Vagina (tissue), 2 donors: ENCODE measurements at regions not wholly inside any gene's neighbourhood (a gene's known extent, or its start where the extent isn't known, plus 50 kb on each side); places are given as distances from the start of the nearest gene placed in this dataset.
A peak's percentile ranks its signal among the peaks of the same experiment; 100 is the strongest.

Experiments
- DNase-seq, 2 donors: peaks; one replicate each; pipeline ENCODE4 v3.0.0-alpha.2; 2017; ENCODE audit errors: extremely low spot score in 2 of 2
- H3K27ac ChIP-seq: fragments of 200-600 bp; sonication (generic); one replicate; pipeline ENCODE4 v1.5.1; 2019
- H3K27me3 ChIP-seq: fragments of 200-600 bp; sonication (generic); one replicate; pipeline ENCODE4 v1.5.1; 2019
- H3K36me3 ChIP-seq, 2 donors: fragments of 200-600 bp; sonication (generic); one replicate each; pipeline ENCODE4 v1.5.1; 2017 to 2019
- H3K4me1 ChIP-seq: fragments of 200-600 bp; sonication (generic); one replicate; pipeline ENCODE4 v1.5.1; 2019
- H3K4me3 ChIP-seq, 2 donors: fragments of 200-600 bp; sonication (generic); 1 replicate in 1 of 2; 2 replicates in 1 of 2; pipeline ENCODE4 v1.5.1; 2016 to 2019
- H3K9me3 ChIP-seq: fragments of 200-600 bp; sonication (generic); one replicate; pipeline ENCODE4 v1.5.1; 2019
- POLR2A ChIP-seq, 2 donors: fragments of 450-650 bp; IDR thresholded peaks; one replicate each; pipeline ENCODE4 v1.6.1; 2017; ENCODE audit warnings: antibody characterized with exemption in 2 of 2, mild to moderate bottlenecking in 2 of 2, moderate library complexity in 2 of 2
- POLR2AphosphoS5 ChIP-seq, 2 donors: sonication (generic); formaldehyde crosslinking; IDR thresholded peaks; one replicate each; pipeline ENCODE4 v1.9.0; 2017; ENCODE audit warnings: antibody characterized with exemption in 2 of 2, mild to moderate bottlenecking in 2 of 2, low read depth in 1 of 2; ENCODE audit not compliant: insufficient read depth in 1 of 2
- intact Hi-C: fragments of 100-400 bp; cut with DNase I; formaldehyde crosslinking; loops from one replicate; pipeline ENCODE4 v1.15.1; 2023
- TF ChIP-seq, protein P1 (sequence below), 3 experiments: fragments of 450-650 bp in 2 of 3; fragments of 200-600 bp in 1 of 3; sonication (generic) in 1 of 3; IDR thresholded peaks; one replicate each; pipeline ENCODE4 v1.5.1; 2017 to 2019; ENCODE audit warnings: antibody characterized with exemption in 3 of 3, mild to moderate bottlenecking in 2 of 3, moderate library complexity in 2 of 3

DNA sequence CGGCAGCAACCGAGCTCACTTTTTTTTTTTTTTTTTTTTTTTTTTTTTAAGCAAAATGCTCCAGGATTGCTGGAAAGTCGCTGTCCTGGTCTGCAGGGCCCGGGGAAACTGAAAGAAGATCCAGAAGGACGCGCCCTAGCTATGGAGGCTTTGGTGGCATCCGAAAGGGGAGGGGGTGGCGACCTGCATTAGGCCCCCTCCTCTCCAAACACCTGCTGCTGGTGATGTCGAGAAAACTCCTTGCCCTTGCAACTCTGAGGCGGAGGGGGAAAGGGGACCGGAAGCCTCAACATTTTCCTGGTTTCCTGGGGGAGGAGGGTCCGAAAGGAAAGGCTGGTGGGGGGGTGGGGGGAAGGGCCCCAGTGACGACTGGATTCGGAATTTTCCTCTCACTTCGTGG lies 421.1 kb downstream of the VRK1 start:
- Histone ChIP-seq H3K4me3 (peak overlapping the region; percentile 1 to 30), H3K9me3 (no peaks in the 10 kb centered on the region), H3K4me1 (peaks cover 14% of the 10 kb centered on the region), H3K27me3 (no peaks in the 10 kb centered on the region), H3K27ac (no peak overlapping the region), H3K36me3 (no peaks in the 10 kb centered on the region)
- TF ChIP-seq POLR2AphosphoS5 (IDR thresholded peaks at IDR 0.05; ENCODE audit: insufficient read depth in 1 of 2, low read depth in 1 of 2) (no peak), POLR2A (IDR thresholded peaks at IDR 0.05) (no peak)
- TF ChIP-seq, protein P1, sequence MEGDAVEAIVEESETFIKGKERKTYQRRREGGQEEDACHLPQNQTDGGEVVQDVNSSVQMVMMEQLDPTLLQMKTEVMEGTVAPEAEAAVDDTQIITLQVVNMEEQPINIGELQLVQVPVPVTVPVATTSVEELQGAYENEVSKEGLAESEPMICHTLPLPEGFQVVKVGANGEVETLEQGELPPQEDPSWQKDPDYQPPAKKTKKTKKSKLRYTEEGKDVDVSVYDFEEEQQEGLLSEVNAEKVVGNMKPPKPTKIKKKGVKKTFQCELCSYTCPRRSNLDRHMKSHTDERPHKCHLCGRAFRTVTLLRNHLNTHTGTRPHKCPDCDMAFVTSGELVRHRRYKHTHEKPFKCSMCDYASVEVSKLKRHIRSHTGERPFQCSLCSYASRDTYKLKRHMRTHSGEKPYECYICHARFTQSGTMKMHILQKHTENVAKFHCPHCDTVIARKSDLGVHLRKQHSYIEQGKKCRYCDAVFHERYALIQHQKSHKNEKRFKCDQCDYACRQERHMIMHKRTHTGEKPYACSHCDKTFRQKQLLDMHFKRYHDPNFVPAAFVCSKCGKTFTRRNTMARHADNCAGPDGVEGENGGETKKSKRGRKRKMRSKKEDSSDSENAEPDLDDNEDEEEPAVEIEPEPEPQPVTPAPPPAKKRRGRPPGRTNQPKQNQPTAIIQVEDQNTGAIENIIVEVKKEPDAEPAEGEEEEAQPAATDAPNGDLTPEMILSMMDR (IDR thresholded peaks at IDR 0.05) = no peak
- DNase-seq = no peak
- intact Hi-C loops = no loop called here

DNA sequence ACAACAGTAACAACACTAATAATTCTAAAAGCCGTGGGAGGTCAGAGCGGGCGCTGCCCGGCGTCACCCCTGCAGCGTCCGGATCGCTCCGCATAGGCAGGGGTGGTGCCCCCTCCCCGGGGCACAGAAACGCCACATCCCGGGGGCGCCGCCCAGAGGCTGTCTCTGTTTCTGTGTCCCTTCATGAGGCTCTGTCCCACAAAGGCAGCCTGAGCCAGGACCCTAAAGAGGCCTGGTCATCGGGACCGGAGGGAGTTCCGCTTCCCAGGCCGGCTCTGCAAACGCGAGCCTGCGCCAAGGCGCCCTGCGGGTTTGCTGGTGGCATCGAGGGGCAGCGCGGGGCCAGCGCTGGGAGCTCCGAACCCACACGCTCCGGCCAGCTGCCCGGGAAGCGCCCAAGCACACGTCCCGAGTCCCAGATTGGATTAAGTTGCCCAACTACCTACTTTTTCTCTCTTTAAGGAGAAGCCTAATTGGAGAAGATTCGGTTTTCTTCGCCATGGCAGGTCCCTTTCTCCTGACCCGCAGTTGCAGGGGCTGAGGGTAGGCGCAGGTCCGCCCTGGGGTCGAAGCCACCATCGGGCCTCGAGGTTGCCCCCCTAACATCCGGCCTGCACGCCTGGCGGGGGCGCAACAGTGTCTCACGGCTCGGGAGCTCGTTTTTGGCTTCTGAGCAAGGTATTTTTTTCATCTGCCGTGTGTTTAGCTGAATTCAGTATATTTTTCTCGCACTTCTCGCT lies 421.7 kb downstream of the VRK1 start:
- TF ChIP-seq POLR2A (IDR thresholded peaks at IDR 0.05) = no peak
- TF ChIP-seq, protein P1 (IDR thresholded peaks at IDR 0.05) = no peak
- no peak for TF ChIP-seq POLR2AphosphoS5 (IDR thresholded peaks at IDR 0.05; ENCODE audit: insufficient read depth in 1 of 2, low read depth in 1 of 2)
- Histone ChIP-seq H3K36me3 (no peaks in the 10 kb centered on the region), H3K9me3 (no peaks in the 10 kb centered on the region), H3K27me3 (no peaks in the 10 kb centered on the region), H3K27ac (no peak overlapping the region), H3K4me3 (peak overlapping the region; percentile 1 to 30), H3K4me1 (peaks cover 14% of the 10 kb centered on the region)
- DNase-seq = no peak
- intact Hi-C loops = no loop called here

DNA sequence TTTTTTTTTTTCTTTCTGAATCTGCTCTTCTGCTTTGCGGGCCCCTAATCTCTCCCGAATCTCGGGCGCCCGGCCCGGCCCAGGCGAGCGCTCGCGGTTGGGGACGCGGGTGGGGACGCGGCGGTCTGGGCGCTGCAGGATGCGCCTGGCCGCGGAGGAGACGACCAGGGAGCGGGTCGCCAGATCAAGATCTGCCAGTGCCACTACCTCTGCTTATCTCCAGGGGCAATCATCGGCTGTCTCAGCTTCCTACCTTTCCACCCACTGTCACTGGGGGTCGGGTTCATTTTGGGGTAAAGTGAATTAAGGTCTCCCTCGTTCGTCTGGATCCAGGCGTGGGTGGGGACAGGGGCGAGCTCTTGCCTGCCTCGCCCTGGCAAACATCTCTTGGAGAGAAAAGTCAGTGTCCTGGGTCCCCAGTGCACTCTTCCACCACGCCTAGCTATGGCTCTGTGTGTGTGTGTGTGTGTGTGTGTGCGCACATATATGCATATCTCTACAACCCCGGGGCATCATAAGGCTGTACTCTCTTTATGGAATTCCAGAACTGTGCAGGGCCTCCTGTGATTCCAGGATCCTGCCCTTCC lies 422.3 kb downstream of the VRK1 start:
- DNase-seq = no peak
- H3K36me3 ChIP-seq = no peaks in the 10 kb centered on the region
- no peak for TF ChIP-seq POLR2AphosphoS5 (IDR thresholded peaks at IDR 0.05; ENCODE audit: insufficient read depth in 1 of 2, low read depth in 1 of 2)
- TF ChIP-seq, protein P1 (IDR thresholded peaks at IDR 0.05) = no peak
- no peak for TF ChIP-seq POLR2A (IDR thresholded peaks at IDR 0.05)
- peaks cover 14% of the 10 kb centered on the region for H3K4me1 ChIP-seq
- H3K27ac ChIP-seq = no peak overlapping the region
- peak overlapping the region in 1 of 2 donors; percentile 30 for H3K4me3 ChIP-seq
- H3K27me3 ChIP-seq = no peaks in the 10 kb centered on the region
- intact Hi-C loops = no loop called here
- H3K9me3 ChIP-seq = no peaks in the 10 kb centered on the region

DNA sequence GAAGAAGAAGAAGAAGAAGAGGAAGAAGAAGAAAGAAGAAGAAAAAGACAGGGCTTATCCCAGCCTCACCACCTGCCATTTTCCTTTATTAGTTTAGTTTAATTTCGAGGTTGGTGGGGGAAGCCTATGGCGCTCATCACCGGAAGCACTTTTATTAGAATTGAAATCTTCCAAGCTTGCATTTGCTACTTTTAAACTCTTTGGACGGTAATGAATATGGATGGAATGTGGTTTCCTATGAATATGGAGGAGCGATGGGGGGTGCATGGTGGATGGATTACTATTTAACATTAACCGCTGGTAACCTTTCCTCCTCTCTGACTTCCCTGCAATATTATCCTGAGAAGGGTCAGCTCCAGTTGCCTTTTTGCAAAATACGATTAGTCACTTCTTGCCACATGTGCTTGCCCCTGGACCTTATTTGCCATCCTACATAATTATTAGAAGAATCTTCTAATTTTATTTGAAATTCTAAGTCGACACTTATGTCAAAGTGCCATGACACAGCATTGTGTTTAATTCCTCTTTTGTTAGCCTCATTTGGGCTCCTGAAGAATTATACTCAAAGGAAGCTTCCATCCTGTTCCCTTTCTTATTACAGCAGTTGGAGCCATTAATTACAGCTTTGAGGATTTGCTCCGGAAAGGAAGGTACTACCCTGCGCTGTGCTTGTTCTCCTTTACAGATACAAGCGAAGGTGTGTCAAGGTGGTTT lies 424.5 kb downstream of the VRK1 start:
- intact Hi-C loops = no loop called here
- H3K27me3 ChIP-seq = no peaks in the 10 kb centered on the region

More for the DNA sequence above, 424.5 kb downstream of the VRK1 start:
- Histone ChIP-seq H3K4me1 (peaks cover 14% of the 10 kb centered on the region), H3K27ac (no peak overlapping the region), H3K4me3 (no peak overlapping the region), H3K9me3 (no peaks in the 10 kb centered on the region), H3K36me3 (no peaks in the 10 kb centered on the region)
- TF ChIP-seq, protein P1 (IDR thresholded peaks at IDR 0.05) = no peak
- TF ChIP-seq POLR2A (IDR thresholded peaks at IDR 0.05) (no peak), POLR2AphosphoS5 (IDR thresholded peaks at IDR 0.05; ENCODE audit: insufficient read depth in 1 of 2, low read depth in 1 of 2) (no peak)
- no peak for DNase-seq
